Calu3 (cell line): ENCODE measurements at regions not wholly inside any gene's neighbourhood (a gene's known extent, or its start where the extent isn't known, plus 50 kb on each side); places are given as distances from the start of the nearest gene placed in this dataset.

Source experiments
- BruUV-seq: library from RNA; stranded (reverse); fragments of 400-500 nt; replicated peaks from 2 replicates; lab custom pipeline; 2021; lab: Mats Ljungman, UMichigan
- CTCF ChIA-PET: fragments of 300-600 bp; sonication (Branson Sonifier 250); formaldehyde crosslinking; loops from one replicate; lab custom pipeline; 2022; ENCODE audit warnings: antibody characterized with exemption; lab: Charles Lee
- DNase-seq: peaks from one replicate; pipeline ENCODE4 v3.0.0; 2022
- H3K27ac Mint-ChIP-seq: one replicate; pipeline ENCODE4 v1.8.0; 2022; ENCODE audit warnings: mixed read lengths; ENCODE audit not compliant: unreplicated experiment
- H3K27me3 Mint-ChIP-seq: one replicate; pipeline ENCODE4 v1.8.0; 2022; ENCODE audit warnings: mixed read lengths; ENCODE audit not compliant: unreplicated experiment
- H3K36me3 Mint-ChIP-seq: one replicate; pipeline ENCODE4 v1.8.0; 2022; ENCODE audit warnings: mild to moderate bottlenecking, moderate library complexity, mixed read lengths; ENCODE audit not compliant: insufficient read depth, unreplicated experiment
- H3K4me1 Mint-ChIP-seq: one replicate; pipeline ENCODE4 v1.8.0; 2022; ENCODE audit warnings: mild to moderate bottlenecking, low read depth, mixed read lengths; ENCODE audit not compliant: unreplicated experiment
- H3K4me3 Mint-ChIP-seq: one replicate; pipeline ENCODE4 v1.8.0; 2022; ENCODE audit warnings: mild to moderate bottlenecking, low read depth, moderate library complexity, mixed read lengths; ENCODE audit not compliant: unreplicated experiment
- H3K9me3 Mint-ChIP-seq: one replicate; pipeline ENCODE4 v1.8.0; 2022; ENCODE audit warnings: low read depth, mixed read lengths; ENCODE audit not compliant: unreplicated experiment
- CTCF ChIP-seq: fragments of 200-600 bp; IDR thresholded peaks from one replicate; pipeline ENCODE4 v1.8.0; 2022; ENCODE audit warnings: antibody characterized with exemption; ENCODE audit not compliant: unreplicated experiment
- intact Hi-C: fragments of 100-400 bp; cut with micrococcal nuclease; formaldehyde crosslinking; loops from one replicate; pipeline ENCODE4 v1.10.0; 2022; ENCODE audit not compliant: unreplicated experiment

GRCh38 chr3:16056217-16056616 is 118.3 kb upstream of the GALNT15 start:
- Mint-ChIP-seq H3K4me3 (no peak overlapping the region), H3K9me3 (no peaks in the 10 kb centered on the region), H3K27ac (no peak overlapping the region), H3K36me3 (no peaks in the 10 kb centered on the region), H3K27me3 (no peaks in the 10 kb centered on the region), H3K4me1 (peaks cover 35% of the 10 kb centered on the region)
- no peak for TF ChIP-seq CTCF
- intact Hi-C loops, result no loop called here
- DNase-seq, result no peak
- no TSS peak for BruUV-seq
- CTCF ChIA-PET, result interaction anchor here (0.8 to 1.0 kb wide), 3 partner anchors 15 to 156 kb away, joined by 3 to 4 read pairs (median 3); no protein-coding TSS in a partner anchor

- CTCF ChIA-PET, result interaction anchor here (1.0 kb wide), 1 partner anchor 122 kb away, joined by 3 read pairs; no protein-coding TSS in a partner anchor
- peaks cover 42% of the 10 kb centered on the region for H3K4me1 Mint-ChIP-seq
- no peak for DNase-seq
- H3K4me3 Mint-ChIP-seq, result no peak overlapping the region
- BruUV-seq, result no TSS peak
- H3K9me3 Mint-ChIP-seq, result no peaks in the 10 kb centered on the region
- H3K27me3 Mint-ChIP-seq, result no peaks in the 10 kb centered on the region
- intact Hi-C loops, result no loop called here
- peak overlapping the region; percentile 56 for H3K27ac Mint-ChIP-seq
- H3K36me3 Mint-ChIP-seq, result no peaks in the 10 kb centered on the region
- no peak for TF ChIP-seq CTCF
Measured at GRCh38 chr3:16058521-16058920, 116.0 kb upstream of the GALNT15 start.

GRCh38 chr3:16059081-16059537 is 115.4 kb upstream of the GALNT15 start:
- Mint-ChIP-seq H3K9me3 (no peaks in the 10 kb centered on the region), H3K27me3 (no peaks in the 10 kb centered on the region), H3K27ac (peak overlapping the region; percentile 56), H3K36me3 (no peaks in the 10 kb centered on the region), H3K4me1 (peaks cover 42% of the 10 kb centered on the region), H3K4me3 (no peak overlapping the region)
- no peak for TF ChIP-seq CTCF
- intact Hi-C loops, result no loop called here
- CTCF ChIA-PET, result interaction anchor here (1.0 to 1.2 kb wide), 2 partner anchors 115 to 122 kb away, joined by 3 read pairs; partner anchors contain the start of gene GALNT15
- no TSS peak for BruUV-seq
- no peak for DNase-seq

- Mint-ChIP-seq H3K27me3 (no peaks in the 10 kb centered on the region), H3K36me3 (no peaks in the 10 kb centered on the region), H3K4me1 (peaks cover 42% of the 10 kb centered on the region), H3K27ac (peak overlapping the region; percentile 56), H3K9me3 (no peaks in the 10 kb centered on the region), H3K4me3 (no peak overlapping the region)
- DNase-seq, result no peak
- intact Hi-C loops, result loop anchor here (5.0 kb wide), 1 partner anchor 42 kb away; no protein-coding TSS in a partner anchor
- CTCF ChIA-PET, result interaction anchor here (0.7 to 1.4 kb wide), 8 partner anchors 9 to 1419 kb away, joined by 3 to 11 read pairs (median 4); partner anchors contain the start of gene GALNT15
- no peak for TF ChIP-seq CTCF
- BruUV-seq, result TSS peak; percentile 64
Measured at GRCh38 chr3:16059711-16060357, 114.6 kb upstream of the GALNT15 start.
